ENCODE measurements at regions not wholly inside any gene's neighbourhood (a gene's known extent, or its start where the extent isn't known, plus 50 kb on each side); places are given as distances from the start of the nearest gene placed in this dataset.

- H3K27ac ChIP-seq: no peak overlapping the region
- H3K27me3 ChIP-seq: no peaks in the 10 kb centered on the region
- H3K4me1 ChIP-seq: no peaks in the 10 kb centered on the region
- WGBS, 2 donors: 82 to 89% methylated on average over 3 of the region's 3 CpGs
- H3K9me3 ChIP-seq: peaks cover 0 to 6% (median 0%) of the 10 kb centered on the region in 4 donors
- no peaks in the 10 kb centered on the region for H3K36me3 ChIP-seq
- DNase-seq (ENCODE audit: low spot score in 2 of 2): no peak
- no peak for TF ChIP-seq CTCF (IDR thresholded peaks at IDR 0.05)
- TF ChIP-seq POLR2A (IDR thresholded peaks at IDR 0.05): no peak
- no peak for TF ChIP-seq EP300 (IDR thresholded peaks at IDR 0.05)
- no peak overlapping the region for H3K4me3 ChIP-seq
Measured at GRCh38 chr11:19327280-19327679, 86.5 kb upstream of the E2F8 start.

- TF ChIP-seq CTCF (IDR thresholded peaks at IDR 0.05) (peak in 2 of 5 experiments; percentile 12 to 29), POLR2A (IDR thresholded peaks at IDR 0.05) (no peak)
- H3K27me3 ChIP-seq: no peaks in the 10 kb centered on the region
Measured at GRCh38 chr11:19326499-19326898, 85.8 kb upstream of the E2F8 start.

GRCh38 chr11:19323502-19323901 lies 82.8 kb upstream of the E2F8 start:
- Histone ChIP-seq H3K36me3 (no peaks in the 10 kb centered on the region), H3K4me1 (peaks cover 0 to 5% (median 0%) of the 10 kb centered on the region in 4 donors), H3K27me3 (no peaks in the 10 kb centered on the region), H3K27ac (no peak overlapping the region), H3K9me3 (peaks cover 0 to 6% (median 0%) of the 10 kb centered on the region in 4 donors), H3K4me3 (no peak overlapping the region)
- TF ChIP-seq EP300 (IDR thresholded peaks at IDR 0.05) (no peak), CTCF (IDR thresholded peaks at IDR 0.05) (no peak), POLR2A (IDR thresholded peaks at IDR 0.05) (no peak)
- no peak for DNase-seq (ENCODE audit: low spot score in 2 of 2)

More at GRCh38 chr11:19326499-19326898, 85.8 kb upstream of the E2F8 start:
- Histone ChIP-seq H3K4me1 (peaks cover 0 to under 1% (median 0%) of the 10 kb centered on the region in 4 donors), H3K9me3 (peaks cover 0 to 6% (median 0%) of the 10 kb centered on the region in 4 donors), H3K4me3 (no peak overlapping the region), H3K36me3 (no peaks in the 10 kb centered on the region), H3K27ac (no peak overlapping the region)
- WGBS, 2 donors: 78 to 81% methylated on average over 1 of the region's 1 CpG
- DNase-seq (ENCODE audit: low spot score in 2 of 2): no peak

- Histone ChIP-seq H3K4me3 (no peak overlapping the region), H3K27me3 (no peaks in the 10 kb centered on the region), H3K4me1 (peaks cover 0 to 15% (median 3%) of the 10 kb centered on the region in 4 donors), H3K27ac (no peak overlapping the region), H3K9me3 (peaks cover 0 to 6% (median 0%) of the 10 kb centered on the region in 4 donors), H3K36me3 (no peaks in the 10 kb centered on the region)
- DNase-seq (ENCODE audit: low spot score in 2 of 2): no peak
- TF ChIP-seq CTCF (IDR thresholded peaks at IDR 0.05) (no peak), POLR2A (IDR thresholded peaks at IDR 0.05) (no peak), EP300 (IDR thresholded peaks at IDR 0.05) (no peak)
- WGBS, 2 donors: 62 to 78% methylated on average over 2 of the region's 2 CpGs
Measured at GRCh38 chr11:19321351-19321750, 80.6 kb upstream of the E2F8 start.

GRCh38 chr11:19320827-19321226 lies 80.1 kb upstream of the E2F8 start:
- Histone ChIP-seq H3K27ac (no peak overlapping the region), H3K36me3 (no peaks in the 10 kb centered on the region), H3K4me3 (no peak overlapping the region), H3K27me3 (no peaks in the 10 kb centered on the region), H3K9me3 (peaks cover 0 to 6% (median 0%) of the 10 kb centered on the region in 4 donors), H3K4me1 (peaks cover 0 to 17% (median 3%) of the 10 kb centered on the region in 4 donors)
- WGBS, 2 donors: 6 to 16% methylated on average over 1 of the region's 1 CpG
- peak in 1 of 2 donors; percentile 34 for DNase-seq (ENCODE audit: low spot score in 2 of 2)
- peak in 1 of 2 donors; percentile 65 for TF ChIP-seq EP300 (IDR thresholded peaks at IDR 0.05)
- no peak for TF ChIP-seq CTCF (IDR thresholded peaks at IDR 0.05)
